ENCODE measurements at regions not wholly inside any gene's neighbourhood (a gene's known extent, or its start where the extent isn't known, plus 50 kb on each side); places are given as distances from the start of the nearest gene placed in this dataset.

DNA sequence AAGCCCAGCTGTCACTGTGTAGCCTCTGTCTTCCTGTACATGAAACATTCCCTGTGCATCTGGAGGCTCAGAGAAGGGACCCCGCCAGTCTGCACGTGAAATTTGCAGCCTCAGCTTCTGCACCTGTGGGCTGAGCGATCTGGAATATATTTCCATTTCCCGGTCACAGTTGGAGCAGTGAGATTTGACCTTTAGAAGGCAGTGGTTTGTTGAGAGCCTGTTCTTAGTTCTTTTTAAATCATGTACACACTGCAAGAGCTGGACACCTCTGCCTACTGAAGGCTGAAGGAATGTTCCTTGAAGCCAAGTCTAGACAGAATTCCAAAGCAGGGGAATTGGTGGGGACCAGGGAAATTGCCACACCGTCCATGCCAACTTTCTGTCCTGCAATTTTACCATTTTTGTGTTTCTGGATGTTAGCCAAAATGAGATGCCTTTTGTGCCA, 706.6 kb downstream of the INHBA start:
- TF ChIP-seq SIN3A (IDR thresholded peaks at IDR 0.05; ENCODE audit: low read depth, low read length) (no peak), ZNF384 (IDR thresholded peaks at IDR 0.05; ENCODE audit: borderline replicate concordance, low read depth, low read length) (no peak), POLR2AphosphoS5 (IDR thresholded peaks at IDR 0.05; ENCODE audit: low read length) (no peak)
- TF ChIP-seq, protein P1, sequence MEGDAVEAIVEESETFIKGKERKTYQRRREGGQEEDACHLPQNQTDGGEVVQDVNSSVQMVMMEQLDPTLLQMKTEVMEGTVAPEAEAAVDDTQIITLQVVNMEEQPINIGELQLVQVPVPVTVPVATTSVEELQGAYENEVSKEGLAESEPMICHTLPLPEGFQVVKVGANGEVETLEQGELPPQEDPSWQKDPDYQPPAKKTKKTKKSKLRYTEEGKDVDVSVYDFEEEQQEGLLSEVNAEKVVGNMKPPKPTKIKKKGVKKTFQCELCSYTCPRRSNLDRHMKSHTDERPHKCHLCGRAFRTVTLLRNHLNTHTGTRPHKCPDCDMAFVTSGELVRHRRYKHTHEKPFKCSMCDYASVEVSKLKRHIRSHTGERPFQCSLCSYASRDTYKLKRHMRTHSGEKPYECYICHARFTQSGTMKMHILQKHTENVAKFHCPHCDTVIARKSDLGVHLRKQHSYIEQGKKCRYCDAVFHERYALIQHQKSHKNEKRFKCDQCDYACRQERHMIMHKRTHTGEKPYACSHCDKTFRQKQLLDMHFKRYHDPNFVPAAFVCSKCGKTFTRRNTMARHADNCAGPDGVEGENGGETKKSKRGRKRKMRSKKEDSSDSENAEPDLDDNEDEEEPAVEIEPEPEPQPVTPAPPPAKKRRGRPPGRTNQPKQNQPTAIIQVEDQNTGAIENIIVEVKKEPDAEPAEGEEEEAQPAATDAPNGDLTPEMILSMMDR (IDR thresholded peaks at IDR 0.05 in 2 of 3, conservative IDR thresholded peaks at IDR 0.05 in 1 of 3; ENCODE audit: control insufficient read depth in 2 of 3, extremely low read depth in 1 of 3, insufficient read depth in 1 of 3, low read depth in 3 of 3, low read length in 3 of 3), result no peak
- TF ChIP-seq, protein P2, sequence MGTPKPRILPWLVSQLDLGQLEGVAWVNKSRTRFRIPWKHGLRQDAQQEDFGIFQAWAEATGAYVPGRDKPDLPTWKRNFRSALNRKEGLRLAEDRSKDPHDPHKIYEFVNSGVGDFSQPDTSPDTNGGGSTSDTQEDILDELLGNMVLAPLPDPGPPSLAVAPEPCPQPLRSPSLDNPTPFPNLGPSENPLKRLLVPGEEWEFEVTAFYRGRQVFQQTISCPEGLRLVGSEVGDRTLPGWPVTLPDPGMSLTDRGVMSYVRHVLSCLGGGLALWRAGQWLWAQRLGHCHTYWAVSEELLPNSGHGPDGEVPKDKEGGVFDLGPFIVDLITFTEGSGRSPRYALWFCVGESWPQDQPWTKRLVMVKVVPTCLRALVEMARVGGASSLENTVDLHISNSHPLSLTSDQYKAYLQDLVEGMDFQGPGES (IDR thresholded peaks at IDR 0.05), result no peak

All from GM12878 (cell line).